ENCODE measurements at regions not wholly inside any gene's neighbourhood (a gene's known extent, or its start where the extent isn't known, plus 50 kb on each side); places are given as distances from the start of the nearest gene placed in this dataset.

DNA sequence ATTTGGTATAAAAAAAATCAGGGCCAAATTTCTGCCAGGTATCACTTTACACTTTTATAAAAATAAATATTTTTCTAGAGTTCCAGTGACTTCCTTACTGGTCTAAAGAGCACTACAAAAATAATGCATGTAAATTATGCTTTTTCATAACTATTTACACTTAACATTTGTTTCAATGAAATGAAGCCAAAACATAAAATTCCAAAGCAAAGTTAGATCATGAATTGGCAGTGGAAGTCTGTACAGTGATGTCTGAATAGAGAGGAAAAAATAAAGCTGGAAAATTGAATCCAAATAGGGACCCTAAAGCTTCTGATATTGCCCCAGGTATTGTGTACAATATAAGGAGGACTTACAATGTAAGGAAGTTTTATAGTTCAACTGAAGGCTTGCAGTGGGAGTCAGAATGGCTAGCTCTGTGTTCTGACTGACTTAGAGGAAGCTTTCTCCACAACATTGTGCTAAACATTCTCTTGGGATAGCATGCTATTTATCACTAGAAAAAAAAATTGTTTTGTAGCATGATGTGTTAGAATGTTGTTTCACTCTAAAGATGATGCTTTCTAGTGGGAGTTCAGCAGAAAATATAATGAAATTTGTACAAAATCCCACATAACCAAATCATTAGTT lies 288.2 kb upstream of the UGT8 start:
- no peak overlapping the region for H3K27ac Mint-ChIP-seq
- ATAC-seq (ENCODE audit: poor library complexity): no peak
- H3K36me3 ChIP-seq (ENCODE audit: insufficient read depth, low read length): no peaks in the 10 kb centered on the region
- CTCF ChIA-PET: no interaction called here
- H3K4me1 ChIP-seq (ENCODE audit: insufficient read depth, low read length): no peaks in the 10 kb centered on the region
- no peak overlapping the region for H3K27ac ChIP-seq (ENCODE audit: low read depth in 1 of 2, low read length in 2 of 2)
- POLR2A ChIA-PET: no interaction called here
- H3K4me3 Mint-ChIP-seq: no peak overlapping the region
- H3K36me3 Mint-ChIP-seq (ENCODE audit: low read depth): no peaks in the 10 kb centered on the region
- no peak overlapping the region for H3K4me3 ChIP-seq (ENCODE audit: low read length)
- no peaks in the 10 kb centered on the region for H3K9me3 Mint-ChIP-seq
- no peaks in the 10 kb centered on the region for H3K9me3 ChIP-seq (ENCODE audit: control insufficient read depth in 1 of 2, insufficient read depth in 1 of 2, low read length in 2 of 2)
- DNase-seq: no peak
- H3K27me3 ChIP-seq (ENCODE audit: control insufficient read depth in 1 of 2, insufficient read depth in 2 of 2, low read length in 2 of 2): no peaks in the 10 kb centered on the region
- TF ChIP-seq, protein P1, sequence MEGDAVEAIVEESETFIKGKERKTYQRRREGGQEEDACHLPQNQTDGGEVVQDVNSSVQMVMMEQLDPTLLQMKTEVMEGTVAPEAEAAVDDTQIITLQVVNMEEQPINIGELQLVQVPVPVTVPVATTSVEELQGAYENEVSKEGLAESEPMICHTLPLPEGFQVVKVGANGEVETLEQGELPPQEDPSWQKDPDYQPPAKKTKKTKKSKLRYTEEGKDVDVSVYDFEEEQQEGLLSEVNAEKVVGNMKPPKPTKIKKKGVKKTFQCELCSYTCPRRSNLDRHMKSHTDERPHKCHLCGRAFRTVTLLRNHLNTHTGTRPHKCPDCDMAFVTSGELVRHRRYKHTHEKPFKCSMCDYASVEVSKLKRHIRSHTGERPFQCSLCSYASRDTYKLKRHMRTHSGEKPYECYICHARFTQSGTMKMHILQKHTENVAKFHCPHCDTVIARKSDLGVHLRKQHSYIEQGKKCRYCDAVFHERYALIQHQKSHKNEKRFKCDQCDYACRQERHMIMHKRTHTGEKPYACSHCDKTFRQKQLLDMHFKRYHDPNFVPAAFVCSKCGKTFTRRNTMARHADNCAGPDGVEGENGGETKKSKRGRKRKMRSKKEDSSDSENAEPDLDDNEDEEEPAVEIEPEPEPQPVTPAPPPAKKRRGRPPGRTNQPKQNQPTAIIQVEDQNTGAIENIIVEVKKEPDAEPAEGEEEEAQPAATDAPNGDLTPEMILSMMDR (IDR thresholded peaks at IDR 0.05): no peak
- no peaks in the 10 kb centered on the region for H3K4me1 Mint-ChIP-seq (ENCODE audit: low read depth)
- H3K27me3 Mint-ChIP-seq: peaks cover 13% of the 10 kb centered on the region
- intact Hi-C loops (cut with DNase I, micrococcal nuclease): no loop called here

DNA sequence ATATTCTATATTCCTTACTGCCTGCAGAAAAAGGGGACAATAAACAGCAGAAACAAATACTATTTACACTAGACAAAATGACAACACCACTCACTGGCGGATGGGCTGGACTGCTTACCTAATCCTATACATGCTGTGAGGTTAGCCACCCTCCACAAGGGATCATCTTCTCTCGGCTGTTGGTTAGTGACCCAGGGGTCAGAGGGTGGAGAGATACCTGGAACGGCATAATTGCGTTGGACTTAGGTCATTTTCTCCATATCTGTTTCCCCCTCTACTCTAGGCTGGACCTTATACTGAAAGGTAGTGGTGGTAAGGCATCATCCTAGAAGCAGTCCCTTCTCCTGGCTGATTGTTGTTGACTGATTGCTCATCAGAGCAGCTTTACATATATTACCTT lies 286.8 kb upstream of the UGT8 start:
- no peaks in the 10 kb centered on the region for H3K27me3 ChIP-seq (ENCODE audit: control insufficient read depth in 1 of 2, insufficient read depth in 2 of 2, low read length in 2 of 2)
- intact Hi-C loops (cut with DNase I, micrococcal nuclease): no loop called here
- Mint-ChIP-seq H3K27ac (no peak overlapping the region), H3K4me3 (no peak overlapping the region), H3K36me3 (ENCODE audit: low read depth) (no peaks in the 10 kb centered on the region), H3K4me1 (ENCODE audit: low read depth) (no peaks in the 10 kb centered on the region), H3K27me3 (peaks cover 13% of the 10 kb centered on the region), H3K9me3 (no peaks in the 10 kb centered on the region)
- no peak for ATAC-seq (ENCODE audit: poor library complexity)
- POLR2A ChIA-PET: no interaction called here
- DNase-seq: no peak
- no peak overlapping the region for H3K27ac ChIP-seq (ENCODE audit: low read depth in 1 of 2, low read length in 2 of 2)
- H3K4me1 ChIP-seq (ENCODE audit: insufficient read depth, low read length): no peaks in the 10 kb centered on the region
- CTCF ChIA-PET: no interaction called here
- H3K36me3 ChIP-seq (ENCODE audit: insufficient read depth, low read length): no peaks in the 10 kb centered on the region
- TF ChIP-seq, protein P1 (IDR thresholded peaks at IDR 0.05): no peak
- H3K9me3 ChIP-seq (ENCODE audit: control insufficient read depth in 1 of 2, insufficient read depth in 1 of 2, low read length in 2 of 2): no peaks in the 10 kb centered on the region
- H3K4me3 ChIP-seq (ENCODE audit: low read length): no peak overlapping the region

DNA sequence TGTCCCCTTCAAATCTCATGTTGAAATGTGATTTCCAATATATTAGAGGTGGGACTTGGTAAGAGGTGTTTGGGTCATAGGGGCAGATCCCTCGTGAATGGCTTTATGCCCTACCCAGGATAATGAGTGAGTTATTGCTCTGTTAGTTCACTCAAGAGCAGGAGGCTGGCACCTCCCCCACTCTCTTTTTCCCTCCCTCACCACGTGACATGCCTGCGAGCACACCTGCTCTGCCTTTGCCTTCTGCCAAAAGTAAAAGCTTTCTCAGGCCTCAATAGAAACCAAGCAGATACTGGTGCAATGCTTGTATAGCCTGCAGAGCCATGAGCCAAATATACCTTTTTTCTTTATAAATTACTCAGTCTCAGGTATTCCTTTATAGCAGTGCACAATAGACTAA lies 286.3 kb upstream of the UGT8 start:
- no peak overlapping the region for H3K4me3 Mint-ChIP-seq
- no peaks in the 10 kb centered on the region for H3K4me1 ChIP-seq (ENCODE audit: insufficient read depth, low read length)
- H3K4me3 ChIP-seq (ENCODE audit: low read length): no peak overlapping the region
- DNase-seq (no peak), ATAC-seq (ENCODE audit: poor library complexity) (no peak)
- H3K36me3 ChIP-seq (ENCODE audit: insufficient read depth, low read length): no peaks in the 10 kb centered on the region
- no peaks in the 10 kb centered on the region for H3K27me3 ChIP-seq (ENCODE audit: control insufficient read depth in 1 of 2, insufficient read depth in 2 of 2, low read length in 2 of 2)
- H3K36me3 Mint-ChIP-seq (ENCODE audit: low read depth): no peaks in the 10 kb centered on the region
- TF ChIP-seq, protein P1 (IDR thresholded peaks at IDR 0.05): no peak
- no peak overlapping the region for H3K27ac Mint-ChIP-seq
- H3K9me3 Mint-ChIP-seq: no peaks in the 10 kb centered on the region
- H3K27ac ChIP-seq (ENCODE audit: low read depth in 1 of 2, low read length in 2 of 2): no peak overlapping the region
- CTCF ChIA-PET: no interaction called here
- peaks cover 13% of the 10 kb centered on the region for H3K27me3 Mint-ChIP-seq
- H3K4me1 Mint-ChIP-seq (ENCODE audit: low read depth): no peaks in the 10 kb centered on the region
- no peaks in the 10 kb centered on the region for H3K9me3 ChIP-seq (ENCODE audit: control insufficient read depth in 1 of 2, insufficient read depth in 1 of 2, low read length in 2 of 2)
- intact Hi-C loops (cut with DNase I, micrococcal nuclease): no loop called here
- POLR2A ChIA-PET: no interaction called here
